Parathyroid adenoma (tissue), 2 donors: ENCODE measurements at regions not wholly inside any gene's neighbourhood (a gene's known extent, or its start where the extent isn't known, plus 50 kb on each side); places are given as distances from the start of the nearest gene placed in this dataset.

Experiments
- H2AFZ ChIP-seq: fragments of 300-600 bp; sonication (generic); one replicate; pipeline ENCODE4 v1.7.0; 2017; ENCODE audit warnings: antibody characterized with exemption, mild to moderate bottlenecking
- H3K27ac ChIP-seq: fragments of 300-600 bp; sonication (generic); one replicate; pipeline ENCODE4 v1.7.0; 2017
- H3K27me3 ChIP-seq: fragments of 300-600 bp; sonication (generic); one replicate; pipeline ENCODE4 v1.7.0; 2017; ENCODE audit warnings: low read length; ENCODE audit not compliant: control insufficient read depth, insufficient read depth
- H3K36me3 ChIP-seq: fragments of 300-600 bp; sonication (generic); one replicate; pipeline ENCODE4 v1.7.0; 2017; ENCODE audit warnings: low read length; ENCODE audit not compliant: control insufficient read depth, insufficient read depth
- H3K4me1 ChIP-seq: fragments of 300-600 bp; sonication (generic); one replicate; pipeline ENCODE4 v1.7.0; 2017; ENCODE audit warnings: control low read depth
- H3K4me2 ChIP-seq: fragments of 300-600 bp; sonication (generic); one replicate; pipeline ENCODE4 v1.7.0; 2017; ENCODE audit warnings: low read length
- H3K4me3 ChIP-seq: fragments of 300-600 bp; sonication (generic); one replicate; pipeline ENCODE4 v1.7.0; 2017; ENCODE audit warnings: low read depth, low read length
- H3K79me2 ChIP-seq: fragments of 300-600 bp; sonication (generic); one replicate; pipeline ENCODE4 v1.7.0; 2017; ENCODE audit warnings: control low read depth
- H3K9ac ChIP-seq: fragments of 300-600 bp; sonication (generic); one replicate; pipeline ENCODE4 v1.7.0; 2017; ENCODE audit warnings: mild to moderate bottlenecking
- H3K9me3 ChIP-seq: fragments of 300-600 bp; sonication (generic); one replicate; pipeline ENCODE4 v1.7.0; 2017; ENCODE audit warnings: low read length; ENCODE audit not compliant: control insufficient read depth
- CTCF ChIP-seq: fragments of 300-600 bp; sonication (generic); IDR thresholded peaks from one replicate; pipeline ENCODE4 v1.7.0; 2017; ENCODE audit warnings: antibody characterized with exemption, mild to moderate bottlenecking
- donor health status: primary hyperparathyroidism.

- Histone ChIP-seq H2AFZ (no peak overlapping the region), H3K4me3 (no peak overlapping the region), H3K36me3 (no peaks in the 10 kb centered on the region), H3K27me3 (no peaks in the 10 kb centered on the region), H3K9ac (no peak overlapping the region), H3K79me2 (no peaks in the 10 kb centered on the region), H3K9me3 (no peaks in the 10 kb centered on the region), H3K27ac (no peak overlapping the region), H3K4me1 (no peaks in the 10 kb centered on the region), H3K4me2 (no peak overlapping the region)
- no peak for TF ChIP-seq CTCF
Observed at GRCh38 chr15:94110476-94111130, 120.8 kb upstream of the MCTP2 start.

GRCh38 chr15:94107652-94108051 lies 123.7 kb upstream of the MCTP2 start:
- no peak overlapping the region for H2AFZ ChIP-seq
- H3K4me1 ChIP-seq = no peaks in the 10 kb centered on the region
- TF ChIP-seq CTCF = no peak
- no peak overlapping the region for H3K9ac ChIP-seq
- no peak overlapping the region for H3K4me2 ChIP-seq
- no peaks in the 10 kb centered on the region for H3K36me3 ChIP-seq
- H3K27me3 ChIP-seq = no peaks in the 10 kb centered on the region
- H3K4me3 ChIP-seq = no peak overlapping the region
- no peak overlapping the region for H3K27ac ChIP-seq
- H3K79me2 ChIP-seq = no peaks in the 10 kb centered on the region
- no peaks in the 10 kb centered on the region for H3K9me3 ChIP-seq

- no peaks in the 10 kb centered on the region for H3K27me3 ChIP-seq
- H2AFZ ChIP-seq = no peak overlapping the region
- H3K9me3 ChIP-seq = no peaks in the 10 kb centered on the region
- H3K36me3 ChIP-seq = no peaks in the 10 kb centered on the region
- H3K79me2 ChIP-seq = no peaks in the 10 kb centered on the region
- no peak overlapping the region for H3K4me2 ChIP-seq
- no peak overlapping the region for H3K4me3 ChIP-seq
- no peak overlapping the region for H3K27ac ChIP-seq
- TF ChIP-seq CTCF = no peak
- no peak overlapping the region for H3K9ac ChIP-seq
- no peaks in the 10 kb centered on the region for H3K4me1 ChIP-seq
Observed at GRCh38 chr15:94105760-94106159, 125.6 kb upstream of the MCTP2 start.

- H3K79me2 ChIP-seq = no peaks in the 10 kb centered on the region
- no peaks in the 10 kb centered on the region for H3K9me3 ChIP-seq
- no peaks in the 10 kb centered on the region for H3K4me1 ChIP-seq
- no peak overlapping the region for H3K4me2 ChIP-seq
- H3K36me3 ChIP-seq = no peaks in the 10 kb centered on the region
- no peak overlapping the region for H3K9ac ChIP-seq
- H3K4me3 ChIP-seq = no peak overlapping the region
- no peak overlapping the region for H2AFZ ChIP-seq
- no peak overlapping the region for H3K27ac ChIP-seq
- no peaks in the 10 kb centered on the region for H3K27me3 ChIP-seq
- TF ChIP-seq CTCF = no peak
Observed at GRCh38 chr15:94100863-94101262, 130.5 kb upstream of the MCTP2 start.

- Histone ChIP-seq H3K4me2 (no peak overlapping the region), H3K27me3 (no peaks in the 10 kb centered on the region), H3K36me3 (no peaks in the 10 kb centered on the region), H3K79me2 (no peaks in the 10 kb centered on the region), H3K27ac (no peak overlapping the region), H3K4me3 (no peak overlapping the region), H3K9ac (no peak overlapping the region), H3K9me3 (no peaks in the 10 kb centered on the region), H3K4me1 (no peaks in the 10 kb centered on the region), H2AFZ (no peak overlapping the region)
- TF ChIP-seq CTCF = no peak
Observed at GRCh38 chr15:94099574-94099960, 131.8 kb upstream of the MCTP2 start.
